Right lobe of liver (tissue), 6 donors: ENCODE measurements at regions not wholly inside any gene's neighbourhood (a gene's known extent, or its start where the extent isn't known, plus 50 kb on each side); places are given as distances from the start of the nearest gene placed in this dataset.

Experiments used
- ATAC-seq, 4 donors: fragments of 200-7000 bp; cut with Tn5 transposase; one replicate each; pipeline ENCODE4 v1.9.1; 2020; ENCODE audit warnings: mild to moderate bottlenecking in 4 of 4, moderate library complexity in 4 of 4
- DNase-seq, 3 donors: peaks; one replicate each; pipeline ENCODE4 v3.0.0-alpha.2; 2020
- H3K27ac ChIP-seq, 3 donors: fragments of 200-600 bp; one replicate each; pipeline ENCODE4 v1.8.0; 2022
- H3K27me3 ChIP-seq, 2 donors: fragments of 200-600 bp; one replicate each; pipeline ENCODE4 v1.8.0; 2022
- H3K36me3 ChIP-seq, 4 donors: fragments of 200-600 bp; sonication (generic) in 1 of 4; one replicate each; pipeline versions ENCODE4 v1.5.1 to v1.8.0; 2017 to 2022; ENCODE audit warnings: control low read depth in 1 of 4
- H3K4me1 ChIP-seq, 4 donors: fragments of 200-600 bp; sonication (generic) in 1 of 4; one replicate each; pipeline versions ENCODE4 v1.5.1 to v1.8.0; 2017 to 2022; ENCODE audit warnings: control low read depth in 1 of 4
- H3K4me3 ChIP-seq, 3 donors: fragments of 200-600 bp; one replicate each; pipeline ENCODE4 v1.8.0; 2022
- H3K9me3 ChIP-seq, 4 donors: fragments of 200-600 bp; sonication (generic) in 1 of 4; one replicate each; pipeline versions ENCODE4 v1.5.1 to v1.8.0; 2017 to 2022; ENCODE audit warnings: control low read depth in 1 of 4
- CTCF ChIP-seq, 4 donors: fragments of 200-600 bp in 3 of 4; fragments of 450-650 bp in 1 of 4; IDR thresholded peaks; one replicate each; pipeline versions ENCODE4 v1.5.1 to v1.8.0; 2016 to 2022; ENCODE audit warnings: antibody characterized with exemption in 4 of 4, mild to moderate bottlenecking in 2 of 4
- POLR2A ChIP-seq: fragments of 450-650 bp; IDR thresholded peaks from one replicate; pipeline ENCODE4 v1.6.1; 2017; ENCODE audit warnings: antibody characterized with exemption, mild to moderate bottlenecking
- WGBS: methylation state at CpG from one replicate; pipeline ENCODE4 v1.1.6; 2018; ENCODE audit warnings: low coverage, low lambda C conversion rate; ENCODE audit not compliant: insufficient coverage; ENCODE audit errors: missing lambda C conversion rate; 5-methylcytosine and 5-hydroxymethylcytosine counted together
- intact Hi-C, 2 donors: fragments of 100-400 bp; cut with DNase I; formaldehyde crosslinking; loops; one replicate each; pipeline versions ENCODE4 v1.11.2 to v1.14.1; 2022
- donor health status: DM: no; HTN: yes; CAD: no.
- donor health status: DM: no; HTN: no; CAD: no.
- donor health status: DM: no; HTN: no; CAD: no.
- donor health status: DM: no; HTN: yes; CAD: no.
- donor health status: DM: no; HTN: yes; CAD: no.

GRCh38 chr3:76242886-76243753 lies 457.8 kb upstream of the ZNF717 start:
- no peak for ATAC-seq
- H3K36me3 ChIP-seq = no peaks in the 10 kb centered on the region
- intact Hi-C loops = no loop called here
- no peak for DNase-seq
- 61% methylated on average over 17 of the region's 17 CpGs for WGBS
- H3K27ac ChIP-seq = no peak overlapping the region
- H3K9me3 ChIP-seq = no peaks in the 10 kb centered on the region
- H3K27me3 ChIP-seq = no peaks in the 10 kb centered on the region
- TF ChIP-seq CTCF (IDR thresholded peaks at IDR 0.05) (no peak), POLR2A (no peak)
- no peaks in the 10 kb centered on the region for H3K4me1 ChIP-seq
- no peak overlapping the region for H3K4me3 ChIP-seq

- no peak overlapping the region for H3K27ac ChIP-seq
- H3K9me3 ChIP-seq = no peaks in the 10 kb centered on the region
- H3K36me3 ChIP-seq = no peaks in the 10 kb centered on the region
- no peaks in the 10 kb centered on the region for H3K4me1 ChIP-seq
- no peak for ATAC-seq
- intact Hi-C loops = no loop called here
- H3K27me3 ChIP-seq = no peaks in the 10 kb centered on the region
- DNase-seq = no peak
- no peak overlapping the region for H3K4me3 ChIP-seq
- no peak for TF ChIP-seq CTCF (IDR thresholded peaks at IDR 0.05)
- no peak for TF ChIP-seq POLR2A
- WGBS = 59% methylated on average over 2 of the region's 2 CpGs
These were observed 459.7 kb upstream of the ZNF717 start for GRCh38 chr3:76245073-76245472.

- no peaks in the 10 kb centered on the region for H3K9me3 ChIP-seq
- H3K27ac ChIP-seq = no peak overlapping the region
- no peak overlapping the region for H3K4me3 ChIP-seq
- ATAC-seq (no peak), DNase-seq (no peak)
- H3K36me3 ChIP-seq = no peaks in the 10 kb centered on the region
- no peaks in the 10 kb centered on the region for H3K4me1 ChIP-seq
- intact Hi-C loops = no loop called here
- no peak for TF ChIP-seq CTCF (IDR thresholded peaks at IDR 0.05)
- no peak for TF ChIP-seq POLR2A
- no peaks in the 10 kb centered on the region for H3K27me3 ChIP-seq
These were observed 460.3 kb upstream of the ZNF717 start for GRCh38 chr3:76245622-76246021.

GRCh38 chr3:76264496-76264895 lies 479.1 kb upstream of the ZNF717 start:
- Histone ChIP-seq H3K36me3 (no peaks in the 10 kb centered on the region), H3K9me3 (no peaks in the 10 kb centered on the region), H3K4me3 (no peak overlapping the region), H3K27ac (no peak overlapping the region), H3K27me3 (no peaks in the 10 kb centered on the region), H3K4me1 (no peaks in the 10 kb centered on the region)
- intact Hi-C loops = no loop called here
- TF ChIP-seq CTCF (IDR thresholded peaks at IDR 0.05) (no peak), POLR2A (no peak)
- ATAC-seq (no peak), DNase-seq (no peak)
- 67% methylated on average over 1 of the region's 1 CpG for WGBS
